WTC11 (cell line): ENCODE measurements at regions not wholly inside any gene's neighbourhood (a gene's known extent, or its start where the extent isn't known, plus 50 kb on each side); places are given as distances from the start of the nearest gene placed in this dataset.
A peak's percentile ranks its signal among the peaks of the same experiment; 100 is the strongest.

Source experiments
- ATAC-seq: fragments of 200-7000 bp; cut with Tn5 transposase; 2 replicates; pipeline ENCODE4 v1.10.0; 2021; ENCODE audit warnings: mild to moderate bottlenecking, moderate library complexity
- CTCF ChIA-PET: fragments of 300-600 bp; sonication (Branson Sonifier 250); formaldehyde crosslinking; loops from one replicate; lab custom pipeline; 2021; ENCODE audit warnings: antibody characterized with exemption; lab: Charles Lee
- POLR2A ChIA-PET: fragments of 350-600 bp; sonication (Branson Sonifier 250); formaldehyde crosslinking; loops from one replicate; lab custom pipeline; 2021; ENCODE audit warnings: antibody characterized with exemption; lab: Charles Lee
- DNase-seq: peaks from one replicate; pipeline ENCODE4 v3.0.0; 2021; ENCODE audit warnings: low spot score
- H3K27ac Mint-ChIP-seq: 2 replicates; pipeline ENCODE4 v1.8.0; 2021; ENCODE audit warnings: mixed read lengths
- H3K27me3 Mint-ChIP-seq: 2 replicates; pipeline ENCODE4 v1.8.0; 2021; ENCODE audit warnings: low read depth, mild to moderate bottlenecking, moderate library complexity, mixed read lengths
- H3K36me3 Mint-ChIP-seq: 2 replicates; pipeline ENCODE4 v1.8.0; 2021; ENCODE audit warnings: mixed read lengths
- H3K4me1 Mint-ChIP-seq: 2 replicates; pipeline ENCODE4 v1.8.0; 2022; ENCODE audit warnings: mixed read lengths
- H3K4me3 Mint-ChIP-seq: 2 replicates; pipeline ENCODE4 v1.8.0; 2021; ENCODE audit warnings: mild to moderate bottlenecking, moderate library complexity, mixed read lengths
- H3K9me3 Mint-ChIP-seq: 2 replicates; pipeline ENCODE4 v1.8.0; 2021; ENCODE audit warnings: mixed read lengths
- CREB1 ChIP-seq: sonication (generic); formaldehyde crosslinking; IDR thresholded peaks from 2 replicates; pipeline ENCODE4 v1.8.0; 2023; ENCODE audit warnings: mild to moderate bottlenecking, missing genetic modification reagents
- CREM ChIP-seq: sonication (generic); formaldehyde crosslinking; IDR thresholded peaks from 2 replicates; pipeline ENCODE4 v1.8.1; 2022; ENCODE audit warnings: mild to moderate bottlenecking, missing genetic modification reagents, moderate library complexity
- EMX1 ChIP-seq: fragments of 250-450 bp; sonication (Bioruptor Pico); IDR thresholded peaks from 2 replicates; pipeline ENCODE4 v1.8.0; 2021; ENCODE audit warnings: mild to moderate bottlenecking
- ESRRA ChIP-seq: sonication (generic); formaldehyde crosslinking; IDR thresholded peaks from 2 replicates; pipeline ENCODE4 v1.8.1; 2022; ENCODE audit warnings: mild to moderate bottlenecking, missing genetic modification reagents, borderline replicate concordance
- GRHL2 ChIP-seq: fragments of 250-450 bp; sonication (Bioruptor Pico); IDR thresholded peaks from 2 replicates; pipeline ENCODE4 v1.8.0; 2022; ENCODE audit warnings: mild to moderate bottlenecking, moderate library complexity; ENCODE audit not compliant: insufficient replicate concordance, severe bottlenecking
- HMGA2 ChIP-seq: fragments of 250-450 bp; sonication (Bioruptor Pico); IDR thresholded peaks from 2 replicates; pipeline ENCODE4 v1.4.0; 2021; ENCODE audit warnings: mild to moderate bottlenecking, moderate library complexity
- PRRX2 ChIP-seq: fragments of 250-450 bp; sonication (Bioruptor Pico); IDR thresholded peaks from 2 replicates; pipeline ENCODE4 v1.8.0; 2021; ENCODE audit warnings: mild to moderate bottlenecking
- RELA ChIP-seq: sonication (generic); formaldehyde crosslinking; IDR thresholded peaks from 2 replicates; pipeline ENCODE4 v1.8.1; 2022; ENCODE audit warnings: missing genetic modification reagents, mild to moderate bottlenecking, borderline replicate concordance
- TEAD4 ChIP-seq: sonication (generic); formaldehyde crosslinking; IDR thresholded peaks from 2 replicates; pipeline ENCODE4 v1.8.0; 2022; ENCODE audit warnings: mild to moderate bottlenecking, missing genetic modification reagents
- TF ChIP-seq, protein P1 (sequence below): sonication (generic); formaldehyde crosslinking; IDR thresholded peaks from 2 replicates; pipeline ENCODE4 v1.8.0; 2023; ENCODE audit warnings: mild to moderate bottlenecking, missing genetic modification reagents
- TF ChIP-seq, protein P2 (sequence below): sonication (generic); formaldehyde crosslinking; IDR thresholded peaks from 2 replicates; pipeline ENCODE4 v1.8.1; 2022; ENCODE audit warnings: mild to moderate bottlenecking, moderate library complexity, missing genetic modification reagents
- TF ChIP-seq, protein P3 (sequence below): sonication (generic); formaldehyde crosslinking; IDR thresholded peaks from 2 replicates; pipeline ENCODE4 v1.8.0; 2022; ENCODE audit warnings: mild to moderate bottlenecking, missing genetic modification reagents
- TF ChIP-seq, protein P4 (sequence below): sonication (generic); formaldehyde crosslinking; IDR thresholded peaks from 2 replicates; pipeline ENCODE4 v1.8.1; 2023; ENCODE audit warnings: mild to moderate bottlenecking, moderate library complexity, missing genetic modification reagents
- TF ChIP-seq, protein P5 (sequence below): sonication (generic); formaldehyde crosslinking; IDR thresholded peaks from 2 replicates; pipeline ENCODE4 v1.8.1; 2022; ENCODE audit warnings: low read depth, missing genetic modification reagents, borderline replicate concordance
- TF ChIP-seq, protein P6 (sequence below): sonication (generic); formaldehyde crosslinking; IDR thresholded peaks from 2 replicates; pipeline ENCODE4 v1.8.0; 2023; ENCODE audit warnings: missing genetic modification reagents
- TF ChIP-seq, protein P7 (sequence below): fragments of 200-600 bp; IDR thresholded peaks from 2 replicates; pipeline ENCODE4 v1.8.0; 2022; ENCODE audit warnings: antibody characterized with exemption
- TF ChIP-seq, protein P8 (sequence below): sonication (generic); formaldehyde crosslinking; IDR thresholded peaks from 2 replicates; pipeline ENCODE4 v1.8.1; 2022; ENCODE audit warnings: missing genetic modification reagents, borderline replicate concordance

DNA sequence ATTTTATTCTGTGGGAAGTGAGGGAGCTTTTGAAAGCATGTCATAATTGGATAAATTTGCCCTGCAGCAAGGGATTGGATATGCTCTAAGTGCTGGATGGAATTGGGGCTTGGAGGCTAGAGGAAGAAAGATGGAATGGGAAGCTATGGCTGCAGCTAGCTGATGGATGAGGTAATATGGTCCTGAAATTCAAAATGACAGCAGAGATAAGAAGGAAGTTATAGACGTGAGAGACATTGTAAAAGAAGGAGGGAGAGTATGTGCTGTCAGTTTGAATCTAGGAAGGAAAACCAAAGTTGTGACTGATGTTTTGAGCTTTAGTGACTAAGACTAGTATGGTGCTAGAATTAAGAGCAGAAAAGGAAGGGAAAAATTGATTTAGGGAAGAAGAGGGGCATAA is 299.9 kb upstream of the SPAG17 start:
- CTCF ChIA-PET: no interaction called here
- Mint-ChIP-seq H3K9me3 (peaks cover 18% of the 10 kb centered on the region), H3K36me3 (peaks cover 8% of the 10 kb centered on the region), H3K27ac (no peak overlapping the region), H3K4me3 (no peak overlapping the region), H3K4me1 (peaks cover 56% of the 10 kb centered on the region), H3K27me3 (no peaks in the 10 kb centered on the region)
- ATAC-seq: no peak
- DNase-seq: no peak
- POLR2A ChIA-PET: no interaction called here
- no peak for TF ChIP-seq ESRRA (CRISPR knock-in tag)
- TF ChIP-seq, protein P1, sequence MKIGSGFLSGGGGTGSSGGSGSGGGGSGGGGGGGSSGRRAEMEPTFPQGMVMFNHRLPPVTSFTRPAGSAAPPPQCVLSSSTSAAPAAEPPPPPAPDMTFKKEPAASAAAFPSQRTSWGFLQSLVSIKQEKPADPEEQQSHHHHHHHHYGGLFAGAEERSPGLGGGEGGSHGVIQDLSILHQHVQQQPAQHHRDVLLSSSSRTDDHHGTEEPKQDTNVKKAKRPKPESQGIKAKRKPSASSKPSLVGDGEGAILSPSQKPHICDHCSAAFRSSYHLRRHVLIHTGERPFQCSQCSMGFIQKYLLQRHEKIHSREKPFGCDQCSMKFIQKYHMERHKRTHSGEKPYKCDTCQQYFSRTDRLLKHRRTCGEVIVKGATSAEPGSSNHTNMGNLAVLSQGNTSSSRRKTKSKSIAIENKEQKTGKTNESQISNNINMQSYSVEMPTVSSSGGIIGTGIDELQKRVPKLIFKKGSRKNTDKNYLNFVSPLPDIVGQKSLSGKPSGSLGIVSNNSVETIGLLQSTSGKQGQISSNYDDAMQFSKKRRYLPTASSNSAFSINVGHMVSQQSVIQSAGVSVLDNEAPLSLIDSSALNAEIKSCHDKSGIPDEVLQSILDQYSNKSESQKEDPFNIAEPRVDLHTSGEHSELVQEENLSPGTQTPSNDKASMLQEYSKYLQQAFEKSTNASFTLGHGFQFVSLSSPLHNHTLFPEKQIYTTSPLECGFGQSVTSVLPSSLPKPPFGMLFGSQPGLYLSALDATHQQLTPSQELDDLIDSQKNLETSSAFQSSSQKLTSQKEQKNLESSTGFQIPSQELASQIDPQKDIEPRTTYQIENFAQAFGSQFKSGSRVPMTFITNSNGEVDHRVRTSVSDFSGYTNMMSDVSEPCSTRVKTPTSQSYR (CRISPR knock-in tag): no peak
- TF ChIP-seq HMGA2: no peak
- TF ChIP-seq, protein P2, sequence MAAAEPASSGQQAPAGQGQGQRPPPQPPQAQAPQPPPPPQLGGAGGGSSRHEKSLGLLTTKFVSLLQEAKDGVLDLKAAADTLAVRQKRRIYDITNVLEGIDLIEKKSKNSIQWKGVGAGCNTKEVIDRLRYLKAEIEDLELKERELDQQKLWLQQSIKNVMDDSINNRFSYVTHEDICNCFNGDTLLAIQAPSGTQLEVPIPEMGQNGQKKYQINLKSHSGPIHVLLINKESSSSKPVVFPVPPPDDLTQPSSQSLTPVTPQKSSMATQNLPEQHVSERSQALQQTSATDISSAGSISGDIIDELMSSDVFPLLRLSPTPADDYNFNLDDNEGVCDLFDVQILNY (CRISPR knock-in tag): no peak
- no peak for TF ChIP-seq TEAD4
- no peak for TF ChIP-seq EMX1
- TF ChIP-seq PRRX2 (CRISPR knock-in tag): no peak
- TF ChIP-seq, protein P3, sequence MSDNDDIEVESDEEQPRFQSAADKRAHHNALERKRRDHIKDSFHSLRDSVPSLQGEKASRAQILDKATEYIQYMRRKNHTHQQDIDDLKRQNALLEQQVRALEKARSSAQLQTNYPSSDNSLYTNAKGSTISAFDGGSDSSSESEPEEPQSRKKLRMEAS (CRISPR knock-in tag): no peak
- TF ChIP-seq, protein P4, sequence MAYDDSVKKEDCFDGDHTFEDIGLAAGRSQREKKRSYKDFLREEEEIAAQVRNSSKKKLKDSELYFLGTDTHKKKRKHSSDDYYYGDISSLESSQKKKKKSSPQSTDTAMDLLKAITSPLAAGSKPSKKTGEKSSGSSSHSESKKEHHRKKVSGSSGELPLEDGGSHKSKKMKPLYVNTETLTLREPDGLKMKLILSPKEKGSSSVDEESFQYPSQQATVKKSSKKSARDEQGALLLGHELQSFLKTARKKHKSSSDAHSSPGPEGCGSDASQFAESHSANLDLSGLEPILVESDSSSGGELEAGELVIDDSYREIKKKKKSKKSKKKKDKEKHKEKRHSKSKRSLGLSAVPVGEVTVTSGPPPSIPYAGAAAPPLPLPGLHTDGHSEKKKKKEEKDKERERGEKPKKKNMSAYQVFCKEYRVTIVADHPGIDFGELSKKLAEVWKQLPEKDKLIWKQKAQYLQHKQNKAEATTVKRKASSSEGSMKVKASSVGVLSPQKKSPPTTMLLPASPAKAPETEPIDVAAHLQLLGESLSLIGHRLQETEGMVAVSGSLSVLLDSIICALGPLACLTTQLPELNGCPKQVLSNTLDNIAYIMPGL (CRISPR knock-in tag): no peak
- TF ChIP-seq CREM: no peak
- TF ChIP-seq, protein P5, sequence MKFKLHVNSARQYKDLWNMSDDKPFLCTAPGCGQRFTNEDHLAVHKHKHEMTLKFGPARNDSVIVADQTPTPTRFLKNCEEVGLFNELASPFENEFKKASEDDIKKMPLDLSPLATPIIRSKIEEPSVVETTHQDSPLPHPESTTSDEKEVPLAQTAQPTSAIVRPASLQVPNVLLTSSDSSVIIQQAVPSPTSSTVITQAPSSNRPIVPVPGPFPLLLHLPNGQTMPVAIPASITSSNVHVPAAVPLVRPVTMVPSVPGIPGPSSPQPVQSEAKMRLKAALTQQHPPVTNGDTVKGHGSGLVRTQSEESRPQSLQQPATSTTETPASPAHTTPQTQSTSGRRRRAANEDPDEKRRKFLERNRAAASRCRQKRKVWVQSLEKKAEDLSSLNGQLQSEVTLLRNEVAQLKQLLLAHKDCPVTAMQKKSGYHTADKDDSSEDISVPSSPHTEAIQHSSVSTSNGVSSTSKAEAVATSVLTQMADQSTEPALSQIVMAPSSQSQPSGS (CRISPR knock-in tag): no peak
- TF ChIP-seq, protein P6, sequence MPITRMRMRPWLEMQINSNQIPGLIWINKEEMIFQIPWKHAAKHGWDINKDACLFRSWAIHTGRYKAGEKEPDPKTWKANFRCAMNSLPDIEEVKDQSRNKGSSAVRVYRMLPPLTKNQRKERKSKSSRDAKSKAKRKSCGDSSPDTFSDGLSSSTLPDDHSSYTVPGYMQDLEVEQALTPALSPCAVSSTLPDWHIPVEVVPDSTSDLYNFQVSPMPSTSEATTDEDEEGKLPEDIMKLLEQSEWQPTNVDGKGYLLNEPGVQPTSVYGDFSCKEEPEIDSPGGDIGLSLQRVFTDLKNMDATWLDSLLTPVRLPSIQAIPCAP (CRISPR knock-in tag): no peak

DNA sequence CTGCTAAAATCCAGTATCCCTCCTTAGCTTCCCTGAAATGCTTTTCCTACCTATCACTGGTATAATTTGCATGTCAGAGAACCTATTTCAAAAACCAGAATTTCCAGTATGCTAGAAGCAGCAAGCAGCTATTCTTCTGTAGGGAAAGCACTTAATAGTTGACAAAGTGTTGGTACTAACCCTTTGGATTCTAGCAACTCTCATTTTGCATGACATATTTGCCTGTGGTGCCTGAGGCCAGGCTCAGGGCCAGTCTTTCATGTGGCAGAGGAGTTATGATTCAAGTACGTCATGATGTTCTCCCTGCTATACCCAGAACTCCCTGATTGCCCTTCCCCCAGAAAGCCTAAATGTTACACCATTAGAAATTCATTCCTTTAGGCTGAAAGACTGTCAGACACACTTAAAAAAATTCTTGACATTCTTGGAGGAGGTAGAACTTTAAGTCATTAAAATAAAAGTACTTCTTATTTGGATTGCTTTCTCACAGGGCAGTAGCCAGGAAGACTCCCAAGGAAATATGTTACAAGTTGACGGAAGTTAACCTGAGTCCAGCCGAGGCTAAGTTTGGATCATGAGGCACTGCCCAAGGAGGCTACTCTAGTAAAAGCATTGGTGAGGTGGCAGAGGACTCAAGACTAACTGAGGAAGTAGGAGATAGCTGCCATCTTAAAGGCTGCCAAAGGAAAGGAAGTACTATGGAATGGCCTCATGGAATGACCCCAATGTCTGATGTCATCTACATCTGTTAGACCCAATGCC is 298.4 kb upstream of the SPAG17 start:
- Mint-ChIP-seq H3K9me3 (peaks cover 18% of the 10 kb centered on the region), H3K27me3 (no peaks in the 10 kb centered on the region), H3K36me3 (peaks cover 8% of the 10 kb centered on the region), H3K27ac (peak overlapping the region; percentile 93), H3K4me1 (peaks cover 56% of the 10 kb centered on the region), H3K4me3 (peak overlapping the region; percentile 24)
- DNase-seq: no peak
- peak; percentile 77 for ATAC-seq
- TF ChIP-seq, protein P7, sequence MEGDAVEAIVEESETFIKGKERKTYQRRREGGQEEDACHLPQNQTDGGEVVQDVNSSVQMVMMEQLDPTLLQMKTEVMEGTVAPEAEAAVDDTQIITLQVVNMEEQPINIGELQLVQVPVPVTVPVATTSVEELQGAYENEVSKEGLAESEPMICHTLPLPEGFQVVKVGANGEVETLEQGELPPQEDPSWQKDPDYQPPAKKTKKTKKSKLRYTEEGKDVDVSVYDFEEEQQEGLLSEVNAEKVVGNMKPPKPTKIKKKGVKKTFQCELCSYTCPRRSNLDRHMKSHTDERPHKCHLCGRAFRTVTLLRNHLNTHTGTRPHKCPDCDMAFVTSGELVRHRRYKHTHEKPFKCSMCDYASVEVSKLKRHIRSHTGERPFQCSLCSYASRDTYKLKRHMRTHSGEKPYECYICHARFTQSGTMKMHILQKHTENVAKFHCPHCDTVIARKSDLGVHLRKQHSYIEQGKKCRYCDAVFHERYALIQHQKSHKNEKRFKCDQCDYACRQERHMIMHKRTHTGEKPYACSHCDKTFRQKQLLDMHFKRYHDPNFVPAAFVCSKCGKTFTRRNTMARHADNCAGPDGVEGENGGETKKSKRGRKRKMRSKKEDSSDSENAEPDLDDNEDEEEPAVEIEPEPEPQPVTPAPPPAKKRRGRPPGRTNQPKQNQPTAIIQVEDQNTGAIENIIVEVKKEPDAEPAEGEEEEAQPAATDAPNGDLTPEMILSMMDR: no peak
- TF ChIP-seq GRHL2: no peak
- TF ChIP-seq, protein P8, sequence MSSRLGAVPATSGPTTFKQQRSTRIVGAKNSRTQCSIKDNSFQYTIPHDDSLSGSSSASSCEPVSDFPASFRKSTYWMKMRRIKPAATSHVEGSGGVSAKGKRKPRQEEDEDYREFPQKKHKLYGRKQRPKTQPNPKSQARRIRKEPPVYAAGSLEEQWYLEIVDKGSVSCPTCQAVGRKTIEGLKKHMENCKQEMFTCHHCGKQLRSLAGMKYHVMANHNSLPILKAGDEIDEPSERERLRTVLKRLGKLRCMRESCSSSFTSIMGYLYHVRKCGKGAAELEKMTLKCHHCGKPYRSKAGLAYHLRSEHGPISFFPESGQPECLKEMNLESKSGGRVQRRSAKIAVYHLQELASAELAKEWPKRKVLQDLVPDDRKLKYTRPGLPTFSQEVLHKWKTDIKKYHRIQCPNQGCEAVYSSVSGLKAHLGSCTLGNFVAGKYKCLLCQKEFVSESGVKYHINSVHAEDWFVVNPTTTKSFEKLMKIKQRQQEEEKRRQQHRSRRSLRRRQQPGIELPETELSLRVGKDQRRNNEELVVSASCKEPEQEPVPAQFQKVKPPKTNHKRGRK: no peak
- no peak for TF ChIP-seq CREB1 (CRISPR knock-in tag)
- no peak for TF ChIP-seq RELA (CRISPR knock-in tag)
- POLR2A ChIA-PET: no interaction called here
- CTCF ChIA-PET: no interaction called here
